ENCODE measurements at regions not wholly inside any gene's neighbourhood (a gene's known extent, or its start where the extent isn't known, plus 50 kb on each side); places are given as distances from the start of the nearest gene placed in this dataset.

DNA sequence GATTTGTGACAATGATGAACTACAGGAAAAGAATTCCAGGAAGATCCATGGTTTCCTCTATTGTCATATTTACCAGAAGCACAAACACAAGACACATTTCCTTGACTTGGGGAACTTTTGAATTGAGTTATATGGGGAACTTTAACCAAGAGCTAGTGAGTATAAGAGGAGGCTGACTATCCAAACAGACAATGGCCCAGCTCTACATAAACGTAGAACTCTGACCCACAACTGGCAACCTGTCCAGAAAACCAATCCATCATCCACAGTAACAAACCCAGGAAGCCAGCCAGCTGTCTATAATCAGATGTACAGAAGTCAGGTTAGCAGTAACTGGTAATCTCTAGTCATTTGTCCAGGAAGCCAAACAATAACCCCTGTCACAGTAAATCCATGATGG lies 167.0 kb upstream of the CPEB2 start:
- Histone ChIP-seq H3K36me3 (ENCODE audit: control insufficient read depth, insufficient read depth, low read length) (no peaks in the 10 kb centered on the region), H3K4me1 (ENCODE audit: control insufficient read depth, insufficient read depth, low read length) (no peaks in the 10 kb centered on the region), H3K27ac (ENCODE audit: low read length) (no peak overlapping the region), H3K27me3 (ENCODE audit: control insufficient read depth, insufficient read depth, low read length) (no peaks in the 10 kb centered on the region), H3K4me3 (ENCODE audit: low read length) (no peak overlapping the region), H3K9me3 (ENCODE audit: control insufficient read depth, insufficient read depth, low read length) (no peaks in the 10 kb centered on the region)
- no CpG with 5 or more reads among the region's 1 CpG for WGBS (ENCODE audit: insufficient coverage, insufficient read length)
- DNase-seq (ENCODE audit: low read depth, low spot score), result no peak

DNA sequence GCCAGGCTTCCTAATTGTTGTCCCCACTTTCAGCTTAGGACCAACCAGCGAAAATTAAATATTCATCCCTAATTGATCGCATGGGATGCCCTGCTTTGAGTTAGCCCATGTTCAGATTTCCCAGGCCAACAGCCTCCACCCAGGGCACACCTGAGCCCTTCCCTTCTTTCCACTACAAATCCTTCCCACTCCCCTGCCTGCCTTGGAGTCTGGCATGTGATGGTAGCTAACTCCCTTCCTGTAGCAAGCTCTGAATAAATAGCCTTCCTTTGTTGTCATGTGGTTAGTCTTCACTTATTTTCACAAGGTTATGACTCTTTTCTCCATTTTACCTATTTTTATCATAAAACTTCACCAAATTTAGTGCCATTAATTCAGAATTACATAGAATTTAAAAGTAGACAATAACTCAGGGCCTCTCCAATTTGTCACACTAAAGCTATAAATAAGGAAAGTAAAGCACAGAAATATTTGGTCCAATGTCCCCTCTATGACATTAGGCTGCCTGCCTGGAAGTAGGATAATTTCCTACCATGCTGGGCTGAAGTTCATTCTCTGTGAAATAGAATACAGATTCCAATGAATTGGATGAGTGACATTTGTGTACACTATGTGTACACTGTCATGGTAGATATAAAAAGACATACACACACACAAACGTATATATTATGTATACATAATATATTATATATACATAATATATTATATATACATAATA lies 166.4 kb upstream of the CPEB2 start:
- H3K9me3 ChIP-seq (ENCODE audit: control insufficient read depth, insufficient read depth, low read length), result no peaks in the 10 kb centered on the region
- H3K27ac ChIP-seq (ENCODE audit: low read length), result no peak overlapping the region
- H3K36me3 ChIP-seq (ENCODE audit: control insufficient read depth, insufficient read depth, low read length), result no peaks in the 10 kb centered on the region
- no peaks in the 10 kb centered on the region for H3K4me1 ChIP-seq (ENCODE audit: control insufficient read depth, insufficient read depth, low read length)
- no CpG with 5 or more reads among the region's 3 CpGs for WGBS (ENCODE audit: insufficient coverage, insufficient read length)
- no peaks in the 10 kb centered on the region for H3K27me3 ChIP-seq (ENCODE audit: control insufficient read depth, insufficient read depth, low read length)
- H3K4me3 ChIP-seq (ENCODE audit: low read length), result no peak overlapping the region
- DNase-seq (ENCODE audit: low read depth, low spot score), result no peak

DNA sequence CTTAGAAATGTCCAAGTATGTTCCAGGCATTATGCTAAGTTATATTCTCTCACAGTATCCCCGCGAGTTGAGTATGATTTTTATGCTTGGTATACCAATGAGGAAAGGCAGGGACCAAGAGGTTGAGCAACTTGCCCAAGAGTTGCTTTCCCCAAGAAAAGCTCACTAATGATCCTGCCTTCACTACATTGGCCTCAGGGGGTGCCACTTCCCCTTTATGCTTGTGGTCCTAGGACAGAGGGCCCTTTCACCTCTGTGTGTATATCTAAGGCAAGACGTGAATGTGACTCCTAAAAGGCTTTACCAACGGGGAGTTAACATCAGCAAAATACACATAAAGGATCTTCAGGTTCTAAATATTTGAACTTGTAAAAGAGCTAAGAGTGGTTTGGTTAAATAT lies 164.4 kb upstream of the CPEB2 start:
- no peak for DNase-seq (ENCODE audit: low read depth, low spot score)
- H3K4me1 ChIP-seq (ENCODE audit: control insufficient read depth, insufficient read depth, low read length), result no peaks in the 10 kb centered on the region; the same call in 1 of the 2 replicates
- WGBS (ENCODE audit: insufficient coverage, insufficient read length), result no CpG with 5 or more reads among the region's 4 CpGs
- H3K36me3 ChIP-seq (ENCODE audit: control insufficient read depth, insufficient read depth, low read length), result no peaks in the 10 kb centered on the region
- H3K9me3 ChIP-seq (ENCODE audit: control insufficient read depth, insufficient read depth, low read length), result no peaks in the 10 kb centered on the region
- no peaks in the 10 kb centered on the region for H3K27me3 ChIP-seq (ENCODE audit: control insufficient read depth, insufficient read depth, low read length)
- no peak overlapping the region for H3K27ac ChIP-seq (ENCODE audit: low read length)
- no peak overlapping the region for H3K4me3 ChIP-seq (ENCODE audit: low read length)

DNA sequence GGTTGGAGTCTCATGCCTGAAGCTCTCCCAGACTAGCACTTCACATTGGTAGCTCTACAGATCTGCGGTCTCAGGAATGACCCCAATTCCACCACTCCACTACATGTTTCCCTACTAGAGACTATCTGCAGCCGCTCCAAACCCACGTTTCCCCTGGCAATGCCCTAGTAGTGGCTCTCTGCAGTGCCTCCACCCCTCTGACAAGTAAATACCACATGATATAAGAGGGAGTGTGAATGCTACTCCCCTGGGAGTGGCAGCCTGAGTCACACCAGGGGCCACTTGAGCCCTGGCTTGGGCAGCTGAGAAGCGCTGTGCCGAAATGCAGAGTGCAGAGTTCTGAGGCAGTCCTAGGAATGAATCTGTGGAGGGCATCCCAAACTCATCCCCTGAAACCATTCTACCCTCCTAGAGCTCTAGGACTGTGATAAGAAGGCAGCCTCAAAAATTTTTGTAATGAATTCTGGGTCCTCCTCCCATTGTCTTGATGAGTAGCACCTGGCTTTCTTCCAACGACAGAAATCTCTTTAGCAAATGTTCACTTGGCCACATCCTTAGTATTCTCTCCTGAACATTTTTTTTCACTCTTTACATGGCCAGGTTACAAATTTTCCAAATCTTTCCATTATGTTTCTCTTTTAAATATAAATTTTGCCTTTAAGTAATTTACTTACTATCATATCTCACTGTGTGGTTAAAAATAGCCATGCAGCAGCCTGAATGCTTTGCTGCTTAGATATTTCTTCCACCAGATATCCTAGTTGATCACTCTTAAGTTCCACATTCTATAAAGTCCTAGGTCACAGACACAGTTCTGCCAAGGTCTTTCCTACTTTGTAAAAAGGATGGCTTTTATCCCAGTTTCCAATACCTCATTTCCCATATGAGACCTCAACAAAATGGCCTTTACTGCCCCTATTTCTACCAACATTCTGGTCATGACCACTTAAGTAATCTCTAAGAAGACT lies 160.2 kb upstream of the CPEB2 start:
- H3K27me3 ChIP-seq (ENCODE audit: control insufficient read depth, insufficient read depth, low read length), result no peaks in the 10 kb centered on the region
- no peaks in the 10 kb centered on the region for H3K9me3 ChIP-seq (ENCODE audit: control insufficient read depth, insufficient read depth, low read length)
- WGBS (ENCODE audit: insufficient coverage, insufficient read length), result no CpG with 5 or more reads among the region's 6 CpGs
- no peaks in the 10 kb centered on the region; the same call in 1 of the 2 replicates for H3K4me1 ChIP-seq (ENCODE audit: control insufficient read depth, insufficient read depth, low read length)
- H3K27ac ChIP-seq (ENCODE audit: low read length), result no peak overlapping the region
- H3K4me3 ChIP-seq (ENCODE audit: low read length), result no peak overlapping the region
- DNase-seq (ENCODE audit: low read depth, low spot score), result no peak
- no peaks in the 10 kb centered on the region for H3K36me3 ChIP-seq (ENCODE audit: control insufficient read depth, insufficient read depth, low read length)

DNA sequence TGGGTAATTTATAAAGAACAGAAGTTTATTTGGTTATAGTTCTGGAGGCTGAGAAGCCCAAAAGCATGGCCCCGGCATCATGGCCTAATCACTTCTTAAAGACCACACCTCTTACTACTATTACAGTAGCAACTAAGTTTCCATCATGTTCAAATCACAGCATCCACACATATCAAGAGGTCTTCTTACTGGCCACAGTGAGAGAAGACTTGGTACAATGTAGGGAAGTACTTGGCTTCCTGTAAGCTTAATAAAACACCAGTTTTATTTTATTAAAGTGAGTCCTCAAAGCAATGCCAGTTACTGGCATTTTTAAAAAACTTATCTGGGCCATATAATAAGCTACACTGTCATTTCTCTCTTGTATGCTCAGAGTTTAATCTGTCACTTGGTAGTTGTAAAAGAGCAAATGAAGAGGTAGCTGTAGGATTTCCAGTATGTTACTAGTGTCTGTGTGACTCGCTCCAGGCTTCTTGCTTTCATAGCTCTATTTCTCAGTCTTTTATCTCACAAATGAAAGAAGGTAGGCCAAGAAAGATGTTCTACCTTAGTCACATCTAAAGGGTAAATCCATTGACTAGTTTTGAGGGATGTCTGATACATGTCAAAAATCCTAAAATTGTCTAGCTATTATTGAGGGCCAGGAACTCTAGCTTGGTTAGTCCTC lies 159.2 kb upstream of the CPEB2 start:
- WGBS (ENCODE audit: insufficient coverage, insufficient read length), result no CpG with 5 or more reads among the region's 2 CpGs
- no peaks in the 10 kb centered on the region for H3K36me3 ChIP-seq (ENCODE audit: control insufficient read depth, insufficient read depth, low read length)
- H3K4me3 ChIP-seq (ENCODE audit: low read length), result no peak overlapping the region
- no peaks in the 10 kb centered on the region for H3K9me3 ChIP-seq (ENCODE audit: control insufficient read depth, insufficient read depth, low read length)
- H3K27me3 ChIP-seq (ENCODE audit: control insufficient read depth, insufficient read depth, low read length), result no peaks in the 10 kb centered on the region
- no peak for DNase-seq (ENCODE audit: low read depth, low spot score)
- H3K4me1 ChIP-seq (ENCODE audit: control insufficient read depth, insufficient read depth, low read length), result no peaks in the 10 kb centered on the region; the same call in 1 of the 2 replicates
- H3K27ac ChIP-seq (ENCODE audit: low read length), result no peak overlapping the region

DNA sequence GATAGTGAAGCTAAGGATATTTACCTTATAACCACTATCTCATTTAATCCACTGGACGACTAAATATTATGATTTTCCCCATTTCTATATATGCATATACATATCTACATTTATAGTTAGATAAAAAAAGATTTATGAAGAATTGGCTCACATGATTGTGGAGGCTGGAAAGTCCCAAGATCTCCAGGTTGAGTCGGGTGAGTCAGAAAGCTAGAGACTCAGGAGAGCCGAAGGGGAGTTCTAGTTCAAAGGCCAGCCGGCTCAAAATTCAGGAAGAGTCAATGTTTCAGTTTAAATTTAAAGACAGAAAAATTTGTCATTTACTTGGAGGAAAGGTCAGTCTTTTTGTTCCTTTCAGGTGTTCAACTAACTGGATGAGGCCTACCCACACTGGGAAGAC lies 158.2 kb upstream of the CPEB2 start:
- no peak overlapping the region for H3K27ac ChIP-seq (ENCODE audit: low read length)

DNA sequence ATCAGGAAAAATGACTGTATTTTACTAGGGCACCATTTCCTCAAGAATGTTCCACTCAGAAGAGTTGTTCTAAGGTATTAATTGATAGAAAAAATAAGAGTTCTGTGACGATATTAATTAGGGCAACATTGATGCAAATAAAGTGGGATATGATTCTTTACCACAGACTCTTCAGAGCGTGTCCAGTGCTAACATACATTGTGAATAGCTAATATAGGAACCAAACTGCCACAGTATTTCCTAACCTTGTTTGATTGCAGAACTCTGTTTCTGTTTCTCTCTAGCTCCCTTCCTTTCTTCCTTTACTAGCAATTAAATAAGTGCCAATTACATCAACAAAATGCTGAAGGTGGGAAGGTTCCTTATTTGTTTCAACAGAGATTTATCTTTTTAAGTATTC lies 154.1 kb upstream of the CPEB2 start:
- DNase-seq (ENCODE audit: low read depth, low spot score), result no peak
- H3K27ac ChIP-seq (ENCODE audit: low read length), result no peak overlapping the region
- H3K36me3 ChIP-seq (ENCODE audit: control insufficient read depth, insufficient read depth, low read length), result no peaks in the 10 kb centered on the region
- H3K9me3 ChIP-seq (ENCODE audit: control insufficient read depth, insufficient read depth, low read length), result no peaks in the 10 kb centered on the region; the same call in 1 of the 2 replicates
- no peaks in the 10 kb centered on the region for H3K4me1 ChIP-seq (ENCODE audit: control insufficient read depth, insufficient read depth, low read length)
- WGBS (ENCODE audit: insufficient coverage, insufficient read length), result no CpG with 5 or more reads among the region's 2 CpGs
- no peak overlapping the region for H3K4me3 ChIP-seq (ENCODE audit: low read length)
- H3K27me3 ChIP-seq (ENCODE audit: control insufficient read depth, insufficient read depth, low read length), result no peaks in the 10 kb centered on the region

More for the DNA sequence above, 158.2 kb upstream of the CPEB2 start:
- DNase-seq (ENCODE audit: low read depth, low spot score), result no peak
- Histone ChIP-seq H3K4me3 (ENCODE audit: low read length) (no peak overlapping the region), H3K4me1 (ENCODE audit: control insufficient read depth, insufficient read depth, low read length) (no peaks in the 10 kb centered on the region; the same call in 1 of the 2 replicates), H3K9me3 (ENCODE audit: control insufficient read depth, insufficient read depth, low read length) (no peaks in the 10 kb centered on the region), H3K27me3 (ENCODE audit: control insufficient read depth, insufficient read depth, low read length) (no peaks in the 10 kb centered on the region), H3K36me3 (ENCODE audit: control insufficient read depth, insufficient read depth, low read length) (no peaks in the 10 kb centered on the region)
- WGBS (ENCODE audit: insufficient coverage, insufficient read length), result 100% methylated on average over 1 of the region's 4 CpGs

DNA sequence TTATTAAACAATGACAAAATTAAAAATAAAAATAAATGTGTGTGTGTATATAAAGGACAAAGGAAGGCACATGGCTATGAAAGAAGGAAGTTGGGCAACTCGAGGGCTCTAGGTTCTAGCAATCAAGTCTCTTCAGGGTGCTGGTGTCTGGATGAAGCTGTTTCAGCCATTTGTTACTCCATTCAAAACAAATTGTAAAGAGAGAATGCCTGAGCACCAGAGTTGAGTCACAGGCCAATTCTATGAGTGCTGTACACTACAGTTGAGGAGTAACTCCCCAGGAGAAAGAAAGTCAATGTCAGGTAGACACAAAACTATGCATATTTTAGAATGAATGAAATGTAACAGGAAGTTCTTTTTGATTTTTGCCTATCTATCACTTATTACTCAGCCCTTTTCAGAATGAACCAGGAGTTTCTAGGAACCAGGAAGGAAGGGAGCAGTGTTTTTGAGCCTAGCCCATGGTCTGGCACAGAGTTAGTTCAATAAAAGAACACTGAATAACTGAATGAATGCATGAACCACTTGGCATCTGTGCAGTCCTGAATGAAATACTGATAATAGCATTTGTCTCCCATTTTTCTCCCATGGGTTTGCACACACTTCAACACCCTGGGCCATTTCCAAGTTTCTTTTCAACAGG lies 151.7 kb upstream of the CPEB2 start:
- Histone ChIP-seq H3K27ac (ENCODE audit: low read length) (no peak overlapping the region), H3K4me1 (ENCODE audit: control insufficient read depth, insufficient read depth, low read length) (no peaks in the 10 kb centered on the region), H3K27me3 (ENCODE audit: control insufficient read depth, insufficient read depth, low read length) (no peaks in the 10 kb centered on the region), H3K4me3 (ENCODE audit: low read length) (no peak overlapping the region), H3K9me3 (ENCODE audit: control insufficient read depth, insufficient read depth, low read length) (no peaks in the 10 kb centered on the region; the same call in 1 of the 2 replicates), H3K36me3 (ENCODE audit: control insufficient read depth, insufficient read depth, low read length) (no peaks in the 10 kb centered on the region)
- DNase-seq (ENCODE audit: low read depth, low spot score), result no peak
- WGBS (ENCODE audit: insufficient coverage, insufficient read length), result no CpG with 5 or more reads among the region's 1 CpG

DNA sequence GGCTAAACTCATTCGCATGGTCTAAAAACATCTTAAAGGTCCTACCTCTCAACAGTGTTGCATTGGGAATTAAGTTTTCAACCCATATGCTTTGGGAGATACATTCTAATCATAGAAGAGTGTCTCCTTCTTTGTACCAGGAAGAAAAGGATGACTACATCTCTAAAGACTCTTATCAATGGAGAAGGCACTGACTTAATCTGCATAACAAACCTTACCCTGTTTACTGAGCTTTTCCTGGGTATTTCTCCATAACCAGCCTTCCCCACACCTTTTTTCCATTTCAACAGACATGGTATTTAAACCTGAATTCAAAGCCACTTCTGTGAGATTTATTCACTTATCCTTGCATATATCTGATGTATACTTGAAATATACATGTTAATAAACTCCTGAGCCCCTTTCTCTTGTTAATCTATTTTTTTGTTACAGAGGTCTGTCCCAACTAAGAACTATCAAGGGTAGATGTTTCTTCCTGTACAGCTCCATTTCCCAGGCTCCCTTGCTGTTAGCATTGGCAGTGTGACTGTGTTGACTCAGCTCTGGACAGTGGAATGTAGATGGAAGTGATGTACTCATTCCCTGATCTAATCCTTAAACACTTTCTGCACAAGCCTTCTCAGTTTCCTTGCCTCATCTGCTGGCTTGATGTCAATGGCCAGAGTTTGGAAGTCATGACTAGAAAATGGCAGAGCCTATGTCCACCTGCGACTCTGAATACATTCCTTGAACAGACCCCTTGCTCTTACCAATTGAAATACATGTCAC lies 148.9 kb upstream of the CPEB2 start:
- H3K9me3 ChIP-seq (ENCODE audit: control insufficient read depth, insufficient read depth, low read length), result no peaks in the 10 kb centered on the region; the same call in 1 of the 2 replicates
- WGBS (ENCODE audit: insufficient coverage, insufficient read length), result no CpG with 5 or more reads among the region's 2 CpGs
- no peak overlapping the region for H3K27ac ChIP-seq (ENCODE audit: low read length)
- H3K4me3 ChIP-seq (ENCODE audit: low read length), result no peak overlapping the region
- no peak for DNase-seq (ENCODE audit: low read depth, low spot score)
- no peaks in the 10 kb centered on the region for H3K36me3 ChIP-seq (ENCODE audit: control insufficient read depth, insufficient read depth, low read length)
- no peaks in the 10 kb centered on the region for H3K27me3 ChIP-seq (ENCODE audit: control insufficient read depth, insufficient read depth, low read length)
- H3K4me1 ChIP-seq (ENCODE audit: control insufficient read depth, insufficient read depth, low read length), result no peaks in the 10 kb centered on the region

Data from iPS DF 6.9 (cell line).